COLO668 (cell line): ENCODE measurements at regions not wholly inside any gene's neighbourhood (a gene's known extent, or its start where the extent isn't known, plus 50 kb on each side); places are given as distances from the start of the nearest gene placed in this dataset.
"Not testable (repeated sequence)": the region's sequence is repeated elsewhere in the genome, so short reads cannot be mapped to it uniquely, and the experiment has no call there.

ENCODE experiments used
- DNase-seq: peaks from one replicate; lab custom pipeline; 2025; ENCODE audit not compliant: unreplicated experiment; lab: John Stamatoyannopoulos, UW

- DNase-seq = not testable (repeated sequence)
These were observed 199.2 kb upstream of the IRF2BP2 start for GRCh38 chr1:234808943-234809853.

- DNase-seq = not testable (repeated sequence)
These were observed 198.5 kb upstream of the IRF2BP2 start for GRCh38 chr1:234808459-234808858.

GRCh38 chr1:234807705-234808104 is 197.7 kb upstream of the IRF2BP2 start:
- not testable (repeated sequence) for DNase-seq

GRCh38 chr1:234802586-234802985 is 192.6 kb upstream of the IRF2BP2 start:
- DNase-seq = not testable (repeated sequence)

- DNase-seq = not testable (repeated sequence)
These were observed 191.7 kb upstream of the IRF2BP2 start for GRCh38 chr1:234801636-234802035.

- not testable (repeated sequence) for DNase-seq
These were observed 191.2 kb upstream of the IRF2BP2 start for GRCh38 chr1:234801147-234801546.

- not testable (repeated sequence) for DNase-seq
These were observed 190.6 kb upstream of the IRF2BP2 start for GRCh38 chr1:234800563-234800962.

GRCh38 chr1:234799021-234799689 is 189.2 kb upstream of the IRF2BP2 start:
- DNase-seq = not testable (repeated sequence)

- not testable (repeated sequence) for DNase-seq
These were observed 187.2 kb upstream of the IRF2BP2 start for GRCh38 chr1:234797216-234797615.

GRCh38 chr1:234796438-234796792 is 186.4 kb upstream of the IRF2BP2 start:
- DNase-seq = not testable (repeated sequence)

- DNase-seq = not testable (repeated sequence)
These were observed 185.9 kb upstream of the IRF2BP2 start for GRCh38 chr1:234795711-234796437.

GRCh38 chr1:234795007-234795406 is 185.0 kb upstream of the IRF2BP2 start:
- not testable (repeated sequence) for DNase-seq

- not testable (repeated sequence) for DNase-seq
These were observed 184.5 kb upstream of the IRF2BP2 start for GRCh38 chr1:234794452-234794851.

- not testable (repeated sequence) for DNase-seq
These were observed 183.9 kb upstream of the IRF2BP2 start for GRCh38 chr1:234793924-234794323.

GRCh38 chr1:234792221-234792864 is 182.4 kb upstream of the IRF2BP2 start:
- not testable (repeated sequence) for DNase-seq

- not testable (repeated sequence) for DNase-seq
These were observed 181.6 kb upstream of the IRF2BP2 start for GRCh38 chr1:234791615-234792014.

- not testable (repeated sequence) for DNase-seq
These were observed 180.4 kb upstream of the IRF2BP2 start for GRCh38 chr1:234790333-234790732.

GRCh38 chr1:234787011-234787584 is 177.1 kb upstream of the IRF2BP2 start:
- not testable (repeated sequence) for DNase-seq

GRCh38 chr1:234785922-234786321 is 175.9 kb upstream of the IRF2BP2 start:
- DNase-seq = not testable (repeated sequence)

- DNase-seq = not testable (repeated sequence)
These were observed 175.5 kb upstream of the IRF2BP2 start for GRCh38 chr1:234785471-234785919.
